Stimulated activated CD8-positive, alpha-beta memory T cell treated with anti-CD3 and anti-CD28 coated beads, Interleukin-12 subunit alpha, Interleukin-12 subunit beta, amount 100 ng/mL, for 24 hours (primary cell): ENCODE measurements at regions not wholly inside any gene's neighbourhood (a gene's known extent, or its start where the extent isn't known, plus 50 kb on each side); places are given as distances from the start of the nearest gene placed in this dataset.

Source experiments
- DNase-seq: peaks from one replicate; pipeline ENCODE4 v3.0.0-alpha.2; 2020; ENCODE audit errors: extremely low read depth

GRCh38 chr2:12930391-12930790, 213.7 kb downstream of the TRIB2 start:
- no peak for DNase-seq

- no peak for DNase-seq
Measured at GRCh38 chr2:12931186-12931844, 214.6 kb downstream of the TRIB2 start.

- DNase-seq, result no peak
Measured at GRCh38 chr2:12932192-12932591, 215.5 kb downstream of the TRIB2 start.

GRCh38 chr2:12934146-12934756, 217.5 kb downstream of the TRIB2 start:
- no peak for DNase-seq

DNA sequence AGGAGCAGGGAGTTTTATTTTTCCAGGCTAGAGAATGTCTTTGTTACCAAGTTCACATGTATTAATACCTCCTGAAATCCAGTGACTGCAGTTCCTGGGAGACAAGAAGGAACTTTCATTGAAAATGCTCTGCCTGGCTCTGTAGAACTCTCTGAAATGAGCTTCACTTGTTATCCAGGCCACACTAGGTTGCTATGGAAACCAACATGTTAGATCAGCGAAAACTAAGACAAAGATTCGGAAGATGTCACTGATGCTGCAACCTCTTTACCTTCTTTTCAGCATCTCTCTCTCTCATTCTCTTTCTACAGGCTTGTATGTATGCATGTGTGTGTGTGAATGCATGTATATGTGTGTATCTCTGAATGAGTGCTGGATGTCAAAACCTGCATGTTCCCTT, 218.5 kb downstream of the TRIB2 start:
- no peak for DNase-seq

- no peak for DNase-seq
Measured at GRCh38 chr2:12935796-12936195, 219.1 kb downstream of the TRIB2 start.

DNA sequence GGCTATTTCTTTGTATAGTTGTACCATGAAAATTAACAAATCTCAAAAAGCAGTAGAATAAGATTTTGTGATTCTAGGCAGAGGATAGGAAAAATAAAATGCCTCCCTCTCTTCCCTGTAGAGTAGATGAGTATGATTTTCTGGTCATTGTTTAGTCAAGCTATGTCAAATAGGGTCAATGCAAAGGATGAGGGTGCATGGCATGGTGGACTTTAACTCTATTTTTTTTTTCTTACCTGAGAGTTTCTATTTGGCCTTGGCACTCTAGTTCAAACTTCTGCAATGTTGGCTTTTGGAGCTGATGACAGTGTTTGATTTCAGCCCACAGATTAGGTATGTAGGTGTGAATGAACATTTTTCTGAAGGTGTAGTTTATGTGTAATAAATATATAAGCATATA, 224.5 kb downstream of the TRIB2 start:
- no peak for DNase-seq

DNA sequence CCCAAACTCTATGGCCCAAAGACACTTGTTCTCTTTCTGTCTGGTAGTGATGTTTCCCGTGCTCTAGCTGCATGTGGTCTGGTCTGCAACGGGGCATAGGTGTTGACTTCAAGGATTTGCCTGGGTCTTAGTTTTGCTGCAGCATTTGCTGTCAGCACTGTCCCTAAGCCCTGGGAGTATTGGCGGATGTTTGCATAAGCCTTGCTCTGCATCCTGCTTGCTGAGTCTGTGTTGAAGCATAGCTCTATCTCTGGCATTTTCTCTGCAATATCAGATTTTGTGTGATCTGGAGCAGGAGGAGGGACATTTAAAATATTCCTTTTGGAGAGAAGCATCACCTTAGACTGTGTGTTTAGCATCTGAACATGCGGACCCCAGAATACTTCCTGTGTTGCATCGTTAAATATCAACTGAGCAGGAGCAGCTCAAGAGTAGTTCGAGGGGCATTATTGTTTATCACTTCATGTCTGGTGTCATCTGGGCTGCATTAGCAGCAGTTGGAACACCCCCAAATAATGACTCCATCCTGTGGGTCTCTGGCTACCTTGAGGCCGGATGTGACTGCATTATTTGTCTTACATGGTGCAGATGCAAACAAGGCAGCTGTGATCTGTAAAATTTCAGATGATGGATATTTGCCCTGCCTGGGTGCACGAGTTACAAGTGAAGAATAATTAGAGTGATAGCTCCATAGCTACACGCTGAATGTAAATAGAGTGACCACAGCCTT, 231.7 kb downstream of the TRIB2 start:
- no peak for DNase-seq

GRCh38 chr2:12948961-12949353, 232.2 kb downstream of the TRIB2 start:
- no peak for DNase-seq

- DNase-seq, result no peak
Measured at GRCh38 chr2:12949406-12949805, 232.7 kb downstream of the TRIB2 start.

- DNase-seq, result no peak
Measured at GRCh38 chr2:12950174-12950573, 233.4 kb downstream of the TRIB2 start.

GRCh38 chr2:12950957-12951656, 234.4 kb downstream of the TRIB2 start:
- DNase-seq, result no peak

GRCh38 chr2:12951657-12951973, 234.9 kb downstream of the TRIB2 start:
- no peak for DNase-seq

GRCh38 chr2:12953596-12953995, 236.9 kb downstream of the TRIB2 start:
- DNase-seq, result no peak

GRCh38 chr2:12955864-12956263, 239.1 kb downstream of the TRIB2 start:
- DNase-seq, result no peak

DNA sequence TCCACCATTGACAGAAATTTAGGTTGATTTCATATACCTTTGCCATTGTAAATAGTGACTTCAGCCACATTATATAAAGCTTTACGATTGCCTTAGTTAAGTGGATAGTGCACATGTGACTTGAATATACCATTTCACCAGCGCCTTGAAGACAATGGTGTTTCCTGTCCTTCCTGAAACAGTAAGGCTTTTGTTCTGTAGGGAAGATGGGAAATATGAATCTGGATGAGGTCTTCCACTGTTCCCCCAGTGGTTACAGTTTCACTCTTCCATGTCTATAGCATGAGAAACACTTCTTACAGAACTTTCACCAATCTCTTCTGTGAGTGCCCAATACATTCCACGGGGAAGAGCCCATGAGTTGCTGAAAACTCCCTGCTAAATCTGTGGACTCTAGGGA, 240.5 kb downstream of the TRIB2 start:
- no peak for DNase-seq

DNA sequence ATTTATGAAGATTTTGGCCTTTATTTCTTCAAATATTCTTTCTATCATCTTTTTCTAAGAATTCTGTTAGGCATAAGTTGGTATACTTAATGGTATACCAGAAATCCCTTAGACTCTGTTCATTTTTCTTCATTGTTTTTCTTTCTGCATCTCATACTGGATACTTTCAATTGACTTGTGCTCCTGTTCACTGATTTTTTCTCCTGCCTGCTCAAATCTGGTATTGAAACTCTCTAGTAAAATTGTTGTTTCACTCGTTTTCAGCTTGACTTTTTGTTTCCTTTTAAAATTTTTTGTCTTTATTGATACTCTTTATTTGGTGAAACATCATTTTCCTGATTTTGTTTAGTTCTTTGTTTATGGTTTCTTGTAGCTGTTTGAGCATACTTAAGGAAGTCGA, 243.2 kb downstream of the TRIB2 start:
- no peak for DNase-seq

DNA sequence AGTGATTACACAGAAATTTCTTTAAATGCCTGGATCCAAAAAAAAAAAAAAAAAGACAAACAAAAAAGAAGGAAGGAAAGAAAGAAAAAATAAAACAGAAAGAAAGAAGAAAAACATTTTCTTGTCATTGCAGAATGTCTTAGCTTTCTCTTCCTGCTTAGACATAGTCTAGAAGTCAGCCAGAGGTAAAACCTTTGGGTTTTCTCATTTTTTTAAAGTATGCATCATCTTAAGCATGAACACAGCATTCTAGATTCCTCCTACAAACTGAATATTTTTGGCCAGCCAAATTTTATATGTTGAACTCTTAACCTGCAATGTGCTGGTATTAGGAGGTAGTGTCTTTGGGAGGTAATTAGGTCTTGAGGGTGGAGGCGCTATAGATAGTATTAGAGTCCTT, 243.9 kb downstream of the TRIB2 start:
- no peak for DNase-seq

DNA sequence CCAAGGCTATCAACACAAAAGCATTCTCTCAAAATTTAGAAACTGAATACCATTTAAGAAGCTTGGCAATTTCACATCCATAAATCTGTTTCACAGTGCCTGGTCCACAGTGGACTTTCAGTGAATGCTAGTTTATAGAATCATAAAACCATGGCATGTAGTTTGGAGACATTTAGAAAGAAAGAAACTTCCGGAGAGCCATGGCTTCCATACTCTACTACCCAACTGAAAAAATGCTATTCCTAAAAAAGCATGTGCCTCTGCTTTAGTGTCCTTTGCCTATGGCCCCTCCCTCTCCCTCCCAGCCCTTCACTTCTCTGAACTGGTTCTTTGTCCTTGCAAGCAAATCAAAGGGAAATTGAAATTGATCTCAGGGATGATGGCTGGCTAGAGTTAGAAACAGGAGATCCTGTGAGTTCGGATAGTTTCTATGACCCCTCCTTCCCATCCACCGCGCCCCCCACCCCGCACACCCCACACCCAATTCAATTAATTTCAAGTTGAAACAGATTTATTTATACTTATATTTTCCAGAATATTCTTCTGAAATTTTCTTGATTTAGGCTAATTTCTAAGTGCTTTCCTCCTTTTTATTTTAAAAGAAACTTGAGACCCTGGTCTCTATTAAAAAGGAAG, 248.3 kb downstream of the TRIB2 start:
- DNase-seq, result no peak

- DNase-seq, result no peak
Measured at GRCh38 chr2:12965540-12966269, 249.0 kb downstream of the TRIB2 start.

GRCh38 chr2:12967804-12968203, 251.1 kb downstream of the TRIB2 start:
- no peak for DNase-seq

GRCh38 chr2:12968399-12968798, 251.7 kb downstream of the TRIB2 start:
- no peak for DNase-seq
